H1 (cell line): ENCODE measurements at regions not wholly inside any gene's neighbourhood (a gene's known extent, or its start where the extent isn't known, plus 50 kb on each side); places are given as distances from the start of the nearest gene placed in this dataset.

ENCODE experiments used
- CTCF ChIA-PET: fragments of 300-600 bp; sonication (Branson Sonifier 250); formaldehyde crosslinking; loops from one replicate; lab custom pipeline; 2021; ENCODE audit not compliant: partially characterized antibody; lab: Charles Lee
- POLR2A ChIA-PET: fragments of 300-600 bp; sonication (Branson Sonifier 250); formaldehyde crosslinking; loops from one replicate; lab custom pipeline; 2021; ENCODE audit warnings: inconsistent platforms; ENCODE audit not compliant: partially characterized antibody; lab: Charles Lee
- DNase-seq, 2 experiments: peaks; one replicate each; pipeline versions ENCODE4 v3.0.0 to v3.0.0-alpha.2; 2010 to 2022; ENCODE audit warnings: low spot score in 2 of 2, low read depth in 1 of 2, mixed read lengths in 1 of 2
- FAIRE-seq: peaks from 2 replicates; lab custom pipeline; 2011; peaks lifted over from hg19 to GRCh38; lab: Jason Lieb, UNC
- H2AFZ ChIP-seq: 2 replicates; pipeline ENCODE4 v1.8.1; 2012; ENCODE audit warnings: low read length, inconsistent platforms
- H2AK5ac ChIP-seq: 2 replicates; pipeline ENCODE4 v1.6.1; 2013; ENCODE audit warnings: low read depth, low read length
- H2BK120ac ChIP-seq: replicated peaks from 2 replicates; pipeline ENCODE3; 2013; ENCODE audit warnings: low read depth, low read length, inconsistent platforms
- H2BK12ac ChIP-seq: 2 replicates; pipeline ENCODE4 v1.6.1; 2013; ENCODE audit warnings: low read depth, low read length
- H2BK15ac ChIP-seq: 2 replicates; pipeline ENCODE4 v1.6.1; 2013; ENCODE audit warnings: low read length
- H2BK20ac ChIP-seq: 2 replicates; pipeline ENCODE4 v1.6.1; 2013; ENCODE audit warnings: low read length
- H2BK5ac ChIP-seq: 2 replicates; pipeline ENCODE4 v1.6.1; 2013; ENCODE audit warnings: low read depth, low read length
- H3K14ac ChIP-seq: 2 replicates; pipeline ENCODE4 v1.6.1; 2013; ENCODE audit warnings: inconsistent platforms; ENCODE audit not compliant: insufficient read length
- H3K18ac ChIP-seq: 2 replicates; pipeline ENCODE4 v1.6.1; 2013; ENCODE audit warnings: low read length; ENCODE audit errors: extremely low read depth
- H3K23ac ChIP-seq: 2 replicates; pipeline ENCODE4 v1.6.1; 2013; ENCODE audit warnings: inconsistent platforms; ENCODE audit not compliant: insufficient read length
- H3K23me2 ChIP-seq: 2 replicates; pipeline ENCODE4 v1.6.1; 2013; ENCODE audit warnings: low read depth, low read length
- H3K27ac ChIP-seq: 2 replicates; pipeline ENCODE4 v1.6.1; 2011; ENCODE audit warnings: low read depth, low read length, inconsistent platforms
- H3K27me3 ChIP-seq, 4 experiments: replicated peaks in 1 of 4; 1 replicate in 1 of 4; 2 replicates in 3 of 4; pipeline versions ENCODE4 v1.6.1 to v1.8.1; 2011 to 2013; ENCODE audit warnings: low read length in 3 of 4, mild to moderate bottlenecking in 3 of 4, inconsistent platforms in 2 of 4, mixed read lengths in 2 of 4, moderate library complexity in 1 of 4; ENCODE audit not compliant: control insufficient read depth in 3 of 4, insufficient read depth in 3 of 4; ENCODE audit errors: extremely low read depth in 1 of 4
- H3K36me3 ChIP-seq, 4 experiments: 2 replicates each; pipeline versions ENCODE4 v1.6.1 to v1.8.1; 2011 to 2013; ENCODE audit warnings: mild to moderate bottlenecking in 4 of 4, low read length in 3 of 4, moderate library complexity in 2 of 4, control low read depth in 1 of 4, inconsistent platforms in 1 of 4; ENCODE audit not compliant: insufficient read depth in 4 of 4, control insufficient read depth in 2 of 4
- H3K4ac ChIP-seq: replicated peaks from 2 replicates; pipeline ENCODE3; 2013; ENCODE audit warnings: low read length, low read depth, mixed read lengths, inconsistent platforms; ENCODE audit not compliant: insufficient read length
- H3K4me1 ChIP-seq, 4 experiments: replicated peaks in 1 of 4; 1 replicate in 1 of 4; 2 replicates in 3 of 4; pipeline versions ENCODE4 v1.6.1 to v1.8.1; 2011 to 2013; ENCODE audit warnings: low read length in 3 of 4, inconsistent platforms in 2 of 4, mixed read lengths in 1 of 4; ENCODE audit not compliant: insufficient read depth in 4 of 4, control insufficient read depth in 3 of 4
- H3K4me2 ChIP-seq, 2 experiments: 2 replicates each; pipeline versions ENCODE4 v1.6.1 to v1.8.1; 2011 to 2013; ENCODE audit warnings: low read depth in 2 of 2, low read length in 2 of 2, control low read depth in 1 of 2, inconsistent platforms in 1 of 2, mild to moderate bottlenecking in 1 of 2; ENCODE audit not compliant: insufficient read depth in 1 of 2
- H3K4me3 ChIP-seq, 4 experiments: fragments of 200-600, 300-600 bp in 1 of 4; sonication (generic), shearing (Covaris generic), sonication (Bioruptor Twin) in 1 of 4; 2 replicates each; pipeline versions ENCODE4 v1.5.1 to v1.8.1; 2011 to 2016; ENCODE audit warnings: low read length in 4 of 4, low read depth in 3 of 4, control low read depth in 2 of 4, inconsistent platforms in 2 of 4, mild to moderate bottlenecking in 2 of 4, mixed read lengths in 1 of 4, moderate library complexity in 1 of 4; ENCODE audit not compliant: insufficient read depth in 2 of 4; ENCODE audit errors: extremely low read depth in 1 of 4
- H3K56ac ChIP-seq: replicated peaks from 2 replicates; pipeline ENCODE3; 2013; ENCODE audit warnings: low read depth, mild to moderate bottlenecking, mixed read lengths, low read length, inconsistent platforms; ENCODE audit not compliant: insufficient read length
- H3K79me1 ChIP-seq: 2 replicates; pipeline ENCODE4 v1.6.1; 2013; ENCODE audit warnings: low read depth, low read length, control low read depth
- H3K79me2 ChIP-seq, 2 experiments: 2 replicates each; pipeline versions ENCODE4 v1.6.1 to v1.8.1; 2012 to 2013; ENCODE audit warnings: low read length in 2 of 2, mild to moderate bottlenecking in 2 of 2, inconsistent platforms in 1 of 2; ENCODE audit not compliant: insufficient read depth in 2 of 2, control insufficient read depth in 1 of 2
- H3K9ac ChIP-seq, 4 experiments: replicated peaks in 1 of 4; 1 replicate in 1 of 4; 2 replicates in 3 of 4; pipeline versions ENCODE4 v1.6.1 to v1.8.1; 2011 to 2013; ENCODE audit warnings: low read depth in 3 of 4, low read length in 3 of 4, control low read depth in 2 of 4, mild to moderate bottlenecking in 2 of 4, moderate library complexity in 2 of 4, inconsistent platforms in 1 of 4; ENCODE audit errors: extremely low read depth in 1 of 4
- H3K9me3 ChIP-seq, 2 experiments: 2 replicates each; pipeline versions ENCODE4 v1.6.1 to v1.8.1; 2012 to 2013; ENCODE audit warnings: mild to moderate bottlenecking in 2 of 2, moderate library complexity in 2 of 2, control low read depth in 1 of 2, inconsistent platforms in 1 of 2, low read depth in 1 of 2, low read length in 1 of 2, mixed read lengths in 1 of 2; ENCODE audit not compliant: insufficient read depth in 2 of 2
- H4K20me1 ChIP-seq, 2 experiments: replicated peaks in 1 of 2; 2 replicates each; pipeline versions ENCODE3 to v1.8.1; 2011 to 2013; ENCODE audit warnings: inconsistent platforms in 2 of 2, low read length in 2 of 2, mild to moderate bottlenecking in 1 of 2; ENCODE audit not compliant: insufficient read depth in 2 of 2, control insufficient read depth in 1 of 2
- H4K5ac ChIP-seq: 2 replicates; pipeline ENCODE4 v1.6.1; 2013; ENCODE audit warnings: low read length, low read depth, mixed read lengths, inconsistent platforms; ENCODE audit not compliant: insufficient read length
- H4K8ac ChIP-seq: 2 replicates; pipeline ENCODE4 v1.8.0; 2013; ENCODE audit warnings: mild to moderate bottlenecking, moderate library complexity, low read length, inconsistent platforms; ENCODE audit not compliant: insufficient read depth; ENCODE audit errors: extremely low read depth
- H4K91ac ChIP-seq: replicated peaks from 2 replicates; pipeline ENCODE3; 2013; ENCODE audit warnings: low read length, mixed read lengths, inconsistent platforms; ENCODE audit not compliant: insufficient read length
- CEBPB ChIP-seq: IDR thresholded peaks from 2 replicates; pipeline ENCODE4 v1.6.1; 2012; ENCODE audit warnings: low read depth, low read length
- HDAC2 ChIP-seq, 2 experiments: fragments of 300-600 bp in 1 of 2; sonication (generic) in 1 of 2; IDR thresholded peaks; 2 replicates each; pipeline ENCODE4 v1.6.1; 2011 to 2012; ENCODE audit warnings: low read depth in 2 of 2, low read length in 2 of 2, mild to moderate bottlenecking in 2 of 2, moderate library complexity in 2 of 2, borderline replicate concordance in 1 of 2, inconsistent platforms in 1 of 2
- POLR2A ChIP-seq, 2 experiments: IDR thresholded peaks; 1 replicate in 1 of 2; 2 replicates in 1 of 2; pipeline ENCODE4 v1.6.1; 2011; ENCODE audit warnings: low read depth in 2 of 2, low read length in 2 of 2, mild to moderate bottlenecking in 2 of 2; ENCODE audit errors: control extremely low read depth in 1 of 2
- WGBS, 2 experiments: shearing (Covaris generic) in 1 of 2; methylation state at CpG; one replicate each; pipeline versions ENCODE4 v1.1.6 to v1.1.7; 2013 to 2015; ENCODE audit warnings: low lambda C conversion rate in 2 of 2, mixed read lengths in 2 of 2, inconsistent platforms in 1 of 2, low coverage in 1 of 2, missing lambda C conversion rate in 1 of 2; ENCODE audit not compliant: insufficient replicate concordance in 2 of 2, insufficient coverage in 1 of 2, insufficient read length in 1 of 2; ENCODE audit errors: extremely low coverage in 1 of 2, missing lambda C conversion rate in 1 of 2; 5-methylcytosine and 5-hydroxymethylcytosine counted together

GRCh38 chr16:11422381-11423314 lies 77.4 kb downstream of the RMI2 start:
- no peak for TF ChIP-seq CEBPB
- no peak for TF ChIP-seq HDAC2 (IDR thresholded peaks at IDR 0.05; ENCODE audit: borderline replicate concordance in 1 of 2, low read depth in 2 of 2, low read length in 2 of 2)
- TF ChIP-seq POLR2A (IDR thresholded peaks at IDR 0.05; ENCODE audit: control extremely low read depth in 1 of 2, low read depth in 2 of 2, low read length in 2 of 2) = no peak
- Histone ChIP-seq H2BK15ac (no peak overlapping the region), H4K5ac (no peak overlapping the region), H3K4me1 (no peaks in the 10 kb centered on the region), H3K56ac (no peak overlapping the region), H2AFZ (no peak overlapping the region), H2BK20ac (no peak overlapping the region), H3K4ac (no peak overlapping the region), H3K27ac (no peak overlapping the region), H2BK12ac (no peak overlapping the region), H2BK120ac (no peak overlapping the region), H3K9me3 (no peaks in the 10 kb centered on the region), H2AK5ac (no peak overlapping the region), H3K23me2 (no peaks in the 10 kb centered on the region), H3K14ac (no peak overlapping the region), H4K8ac (no peak overlapping the region), H3K27me3 (no peaks in the 10 kb centered on the region), H2BK5ac (no peak overlapping the region), H3K79me1 (no peaks in the 10 kb centered on the region), H3K4me2 (no peak overlapping the region), H3K36me3 (peaks cover 0 to 2% (median 0%) of the 10 kb centered on the region in 4 experiments; a peak in 2 of 8 replicates), H3K23ac (no peak overlapping the region), H3K4me3 (no peak overlapping the region), H3K79me2 (no peaks in the 10 kb centered on the region), H4K20me1 (no peaks in the 10 kb centered on the region), H4K91ac (no peak overlapping the region), H3K18ac (no peak overlapping the region), H3K9ac (no peak overlapping the region)
- FAIRE-seq (no peak), DNase-seq (no peak)
- ChIA-PET CTCF (interaction anchor here (1.0 to 3.8 kb wide), 4 partner anchors 9 to 27 kb away, joined by 3 to 20 read pairs (median 4); no protein-coding TSS in a partner anchor), POLR2A (interaction anchor here (1.2 kb wide), 1 partner anchor 53 kb away, joined by 3 read pairs; no protein-coding TSS in a partner anchor)
- WGBS, 2 experiments = 79% methylated on average over 25 of the region's 26 CpGs; no CpG with 5 or more reads in 1 of the 2 experiments
